HG03521 (cell line): ENCODE measurements at regions not wholly inside any gene's neighbourhood (a gene's known extent, or its start where the extent isn't known, plus 50 kb on each side); places are given as distances from the start of the nearest gene placed in this dataset.

Source experiments
- ATAC-seq: cut with Tn5 transposase; IDR thresholded peaks from one replicate; pipeline ENCODE4 v1.9.1; 2021; ENCODE audit warnings: mild to moderate bottlenecking, moderate library complexity; ENCODE audit not compliant: unreplicated experiment

DNA sequence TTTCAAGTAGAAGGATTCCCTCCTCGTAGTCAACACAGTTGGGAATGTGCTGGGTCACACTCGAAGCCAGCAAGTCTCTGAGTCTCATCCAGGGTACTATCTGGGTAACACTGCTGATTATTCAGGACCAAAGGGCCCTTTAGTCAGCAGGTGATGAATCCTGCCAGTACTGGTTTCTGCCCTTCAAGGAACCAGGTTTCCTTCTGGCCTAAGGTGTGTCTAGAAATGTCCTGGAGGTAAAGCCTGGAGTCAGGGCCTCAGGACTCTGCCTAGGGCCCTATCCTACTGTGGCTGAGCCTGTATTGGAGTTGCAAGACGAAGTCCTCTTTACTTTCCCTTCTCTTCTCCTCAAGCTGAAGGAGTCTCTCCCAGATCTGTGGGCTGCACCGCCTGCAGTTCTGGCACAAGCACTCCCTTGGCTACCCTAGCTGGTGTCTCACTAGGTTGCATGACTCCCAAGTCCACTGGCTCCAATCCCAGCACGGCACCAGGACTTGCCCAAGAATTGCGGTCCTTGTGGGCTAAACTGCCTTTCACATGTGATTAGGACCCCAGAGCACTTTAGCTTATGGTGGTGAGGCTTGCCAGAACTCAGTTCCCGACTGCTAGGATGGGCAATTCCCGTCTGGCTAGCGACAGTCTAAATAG, 193.7 kb upstream of the PDE3A start:
- ATAC-seq = no peak

DNA sequence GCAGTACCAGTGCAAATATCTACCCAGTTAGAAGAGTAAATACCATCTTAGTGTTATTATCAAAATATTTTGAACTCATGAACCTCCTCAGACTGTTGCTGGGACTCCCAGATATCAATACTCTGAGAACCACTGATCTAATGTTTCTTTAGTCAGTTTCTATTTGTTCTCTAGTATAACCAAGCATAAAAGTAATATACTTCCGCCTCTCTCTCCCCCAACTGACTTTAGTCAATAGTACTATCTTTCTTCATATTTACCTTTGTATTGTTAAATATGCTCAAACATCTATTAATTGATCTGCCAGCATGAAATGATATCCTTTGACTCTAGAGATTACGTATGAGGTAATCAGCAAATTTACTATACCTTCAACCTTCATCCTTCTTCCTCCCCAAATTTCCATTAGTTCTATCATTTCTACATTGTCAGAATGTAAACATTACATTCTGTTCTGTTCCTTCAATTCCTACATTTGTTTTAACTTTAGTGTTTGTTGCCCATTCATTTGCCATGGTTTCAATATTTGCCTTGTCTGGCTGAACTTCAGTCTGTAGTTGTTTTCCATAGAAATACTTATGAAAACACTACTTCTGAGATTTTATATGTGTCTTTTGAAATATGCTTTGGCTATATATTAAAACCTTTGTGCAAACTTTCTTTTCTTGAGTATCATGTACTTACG, 192.5 kb upstream of the PDE3A start:
- ATAC-seq = no peak

DNA sequence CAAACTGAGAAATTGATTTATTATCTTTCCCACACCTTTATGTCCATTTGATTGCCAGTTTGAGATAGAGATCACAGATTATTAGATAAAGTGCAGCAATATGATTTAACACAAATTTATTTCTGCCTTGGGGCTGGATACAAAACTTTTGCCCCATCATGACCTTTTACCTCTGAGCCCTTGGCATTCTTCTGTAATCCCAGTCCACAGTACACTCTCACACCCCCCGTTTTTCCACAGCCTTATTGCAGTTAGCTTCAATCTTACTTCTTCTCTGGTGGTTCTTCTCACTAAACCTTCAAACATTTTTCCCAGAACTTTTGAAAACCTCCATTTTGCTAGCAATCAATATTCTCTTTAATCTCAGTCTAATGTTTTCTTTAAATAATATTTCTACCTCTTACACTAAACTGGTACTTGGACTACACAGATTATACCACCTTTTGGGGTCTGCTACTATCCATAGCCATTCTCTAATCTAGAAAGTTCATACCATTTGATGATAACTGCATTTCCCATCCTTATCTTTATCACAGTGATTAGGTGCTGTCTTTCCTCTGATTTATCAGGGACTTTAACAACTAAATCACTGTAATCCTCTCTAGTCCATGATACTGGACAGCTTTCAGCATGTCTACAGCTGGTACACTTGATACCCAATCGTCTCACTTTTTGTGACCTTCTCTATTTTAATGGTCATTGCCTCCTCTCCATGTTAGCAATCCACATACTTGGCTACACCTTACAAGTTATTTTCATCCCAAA, 186.7 kb upstream of the PDE3A start:
- no peak for ATAC-seq

DNA sequence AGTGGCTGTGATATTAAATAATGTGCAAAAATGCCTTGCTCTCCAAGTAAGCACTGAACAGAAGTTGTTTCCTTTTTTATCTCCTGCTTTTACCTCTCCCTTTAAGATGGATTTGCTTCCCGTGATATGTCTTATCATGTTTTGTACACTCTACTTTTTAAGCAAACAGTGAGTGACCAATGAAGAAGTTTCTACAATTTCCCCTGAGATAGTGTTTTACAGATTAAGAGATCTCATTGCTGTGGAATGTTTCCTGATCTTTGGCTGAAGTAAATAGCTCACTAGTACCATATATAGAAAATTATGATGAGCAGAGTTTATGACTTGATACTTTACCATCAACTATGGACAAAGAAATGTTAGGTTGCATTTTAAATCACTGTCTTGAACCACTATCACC, 184.8 kb upstream of the PDE3A start:
- no peak for ATAC-seq

DNA sequence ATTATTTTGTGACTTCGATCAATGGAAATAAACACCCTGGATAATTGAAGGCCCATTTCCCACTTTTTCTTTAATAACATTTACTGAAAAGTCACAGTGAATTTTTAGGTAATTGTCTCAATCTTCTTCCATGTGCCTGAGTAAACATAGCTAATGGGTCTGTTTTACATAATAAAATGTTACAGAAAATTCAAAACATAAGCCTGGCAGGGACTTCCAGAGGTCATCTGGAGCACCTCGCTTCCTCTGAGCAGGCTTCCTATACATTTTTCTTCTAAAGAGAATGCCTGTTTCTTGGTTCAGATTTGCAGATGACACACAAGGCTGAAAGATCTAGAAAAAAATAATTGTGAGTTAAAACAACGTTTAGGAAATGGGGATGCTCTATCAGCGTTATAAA, 183.8 kb upstream of the PDE3A start:
- no peak for ATAC-seq

DNA sequence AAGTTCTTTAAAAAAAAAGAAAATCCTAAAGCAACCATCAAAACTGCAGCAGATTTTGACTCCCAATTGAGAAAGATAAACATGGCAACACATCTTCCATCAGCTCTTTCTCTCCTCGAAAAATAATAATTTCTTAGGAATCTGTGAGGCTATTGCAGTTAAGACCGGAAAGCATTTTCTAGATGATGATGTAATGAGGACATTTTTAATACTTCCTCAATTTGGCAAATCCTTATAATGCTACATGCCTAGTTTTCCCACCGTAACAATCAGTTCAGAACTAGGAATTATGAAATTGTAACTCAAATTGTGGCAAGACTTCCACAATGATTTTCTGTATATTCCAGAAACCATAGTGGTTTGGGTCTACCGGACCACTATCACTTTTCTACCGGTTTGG, 180.9 kb upstream of the PDE3A start:
- no peak for ATAC-seq

DNA sequence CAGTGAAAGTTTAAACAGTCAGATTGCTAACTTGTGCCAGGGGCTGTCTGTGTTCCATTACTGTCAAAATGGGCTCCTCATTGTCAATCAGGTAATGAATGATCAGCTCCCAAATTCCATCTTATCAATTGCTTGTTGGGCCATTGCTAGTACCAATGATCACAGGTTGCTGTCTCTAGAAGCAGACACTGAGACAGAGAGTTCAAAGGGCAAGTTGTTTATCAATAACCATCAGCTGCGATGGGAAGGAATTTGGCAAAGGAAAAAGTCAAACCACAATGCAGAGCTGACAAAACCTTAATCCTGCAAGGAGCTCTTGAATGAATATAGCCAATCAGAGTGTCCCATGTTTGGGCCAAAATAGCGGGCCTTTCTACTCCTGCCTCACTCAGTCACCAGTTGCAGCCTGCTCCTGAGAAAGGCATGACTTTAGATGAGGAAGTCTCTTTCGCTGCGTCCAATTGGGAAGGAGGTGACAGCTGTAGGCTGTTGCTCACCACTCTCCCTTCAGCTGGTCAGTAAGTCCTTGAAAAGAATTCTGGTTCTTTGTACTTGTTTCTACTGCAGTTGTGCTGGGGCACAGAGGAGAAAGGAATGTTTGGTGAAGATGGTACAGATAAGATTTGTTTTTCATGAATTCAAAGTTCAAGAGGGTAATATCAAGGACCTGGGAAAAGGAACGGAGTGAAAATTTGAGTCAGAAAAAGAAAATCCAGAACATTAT, 179.2 kb upstream of the PDE3A start:
- no peak for ATAC-seq

DNA sequence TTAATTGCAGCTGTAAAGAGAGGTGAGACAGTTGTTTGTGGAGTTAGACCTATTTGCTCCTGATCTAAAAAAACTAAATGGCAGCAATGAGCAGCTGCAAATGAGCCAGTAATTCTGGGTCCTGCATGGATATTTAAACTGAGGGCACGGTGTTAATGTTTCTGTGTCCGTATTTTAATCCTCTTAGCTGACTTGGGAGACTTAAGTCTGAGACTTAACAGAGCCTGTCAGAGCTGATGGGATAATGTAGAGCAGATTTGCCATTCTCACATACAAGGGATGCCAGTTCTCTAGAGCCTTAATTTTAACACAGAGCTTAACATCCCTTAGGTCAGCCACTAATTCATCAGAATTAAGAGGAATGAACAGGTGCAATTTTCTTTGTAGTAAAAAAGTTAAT, 178.6 kb upstream of the PDE3A start:
- ATAC-seq = no peak

DNA sequence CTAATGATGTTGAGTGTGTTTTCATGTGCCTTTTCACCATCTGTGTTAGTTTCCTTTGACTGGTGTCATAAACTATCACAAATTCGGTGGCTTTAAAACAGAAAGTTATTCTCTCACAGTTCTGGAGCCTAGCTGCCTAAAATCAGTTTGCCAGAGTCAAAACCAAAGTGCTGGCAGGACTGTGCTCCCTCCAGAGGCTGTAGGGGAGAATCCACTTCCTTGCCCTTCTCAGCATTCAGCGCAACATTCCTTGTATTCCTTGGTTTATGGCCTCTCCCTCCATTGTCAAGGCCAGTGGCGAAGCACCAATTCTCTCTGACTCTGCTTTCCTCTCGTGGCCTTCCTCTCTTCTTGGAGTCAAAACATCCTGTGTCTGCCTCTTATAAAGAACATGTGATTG, 174.2 kb upstream of the PDE3A start:
- no peak for ATAC-seq

DNA sequence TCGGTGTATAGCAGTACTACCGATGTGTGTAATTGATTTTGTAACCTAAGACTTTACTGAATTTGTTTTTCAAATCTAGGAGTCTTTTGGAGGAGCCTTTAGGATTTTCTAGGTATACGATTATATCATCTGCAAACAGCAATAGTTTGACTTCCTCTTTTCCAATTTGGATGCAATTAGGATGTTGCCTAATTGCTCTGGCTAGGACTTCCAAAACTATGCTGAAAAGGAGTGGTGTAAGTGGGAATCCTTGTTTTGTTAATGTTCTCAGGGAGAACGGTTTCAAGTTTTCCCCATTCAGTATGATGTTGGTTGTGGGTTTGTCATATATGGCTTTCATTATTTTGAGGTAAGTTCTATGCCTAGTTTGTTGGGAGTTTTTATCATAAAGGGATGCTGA, 171.6 kb upstream of the PDE3A start:
- ATAC-seq = no peak

DNA sequence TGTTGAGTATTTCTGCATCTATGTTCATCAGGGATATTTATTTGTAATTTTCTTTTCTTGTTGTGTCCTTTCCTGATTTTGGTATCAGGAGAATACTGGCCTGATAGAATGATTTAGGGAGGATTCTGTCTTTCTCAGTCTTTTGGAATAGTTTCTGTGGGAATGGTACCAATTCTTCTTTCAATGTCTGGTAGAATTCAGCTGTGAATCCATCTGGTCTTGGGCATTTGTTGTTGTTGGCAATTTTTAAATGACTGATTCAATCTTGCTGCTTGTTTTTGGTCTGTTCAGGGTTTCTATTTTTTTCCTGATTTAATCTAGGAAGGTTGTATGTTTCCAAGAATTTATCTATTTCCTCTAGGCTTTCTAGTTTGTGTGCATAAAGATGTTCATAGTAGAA, 170.9 kb upstream of the PDE3A start:
- no peak for ATAC-seq

DNA sequence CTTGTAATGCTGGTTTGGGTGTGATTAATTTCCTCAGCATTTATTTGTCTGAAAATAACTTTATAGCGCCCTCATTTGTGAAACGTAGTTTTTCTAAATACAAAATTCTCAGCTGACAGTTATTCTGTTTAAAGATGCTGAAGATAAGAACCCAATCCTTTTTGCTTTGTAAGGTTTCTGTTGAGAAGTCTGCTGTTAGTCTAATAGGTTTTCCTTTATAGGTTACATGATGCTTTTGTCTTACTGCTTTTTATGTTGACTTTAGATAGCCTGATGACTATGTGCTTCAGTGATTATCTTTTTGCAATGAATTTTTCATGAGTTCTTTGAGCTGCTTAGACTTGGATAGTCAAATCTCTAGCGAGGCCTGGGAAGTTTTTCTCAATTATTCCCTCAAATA, 168.6 kb upstream of the PDE3A start:
- ATAC-seq = no peak

DNA sequence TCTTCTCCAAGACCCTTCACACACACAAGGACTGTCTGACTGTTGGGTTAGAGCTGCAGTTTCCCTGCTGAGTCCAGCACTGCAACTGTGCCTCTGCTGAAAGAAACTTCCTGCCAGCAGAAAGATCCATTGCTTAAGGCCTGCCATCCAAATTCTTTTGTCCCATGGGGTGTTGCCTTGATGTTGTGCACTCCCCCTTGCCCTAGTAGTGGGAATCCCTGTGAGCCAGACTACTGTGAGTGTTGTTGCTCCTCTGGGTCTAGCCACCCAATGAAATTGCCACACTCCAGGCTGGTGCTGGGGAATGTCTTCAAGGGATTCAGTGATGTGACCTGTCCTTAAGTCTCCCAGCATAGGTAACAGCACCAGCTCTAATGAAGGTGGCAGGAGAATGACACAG, 166.6 kb upstream of the PDE3A start:
- ATAC-seq = no peak

DNA sequence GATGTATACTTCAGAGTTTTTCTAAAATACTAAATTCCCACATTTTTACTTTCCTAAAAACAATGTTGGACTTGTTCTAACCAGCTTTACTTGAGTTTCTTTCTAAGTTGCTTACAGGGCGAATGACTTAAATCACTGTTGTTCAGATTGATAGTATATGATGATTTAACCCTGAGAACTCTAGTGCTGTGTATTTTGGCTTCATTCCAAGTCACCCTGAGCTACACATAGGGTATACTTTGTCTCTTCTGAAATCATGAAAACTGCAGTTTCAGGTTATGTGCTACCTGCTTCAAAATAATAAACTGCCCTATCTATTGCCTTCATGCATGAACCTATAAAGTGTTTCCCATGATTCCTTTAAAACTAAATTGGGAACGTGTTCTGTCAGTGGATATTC, 162.5 kb upstream of the PDE3A start:
- ATAC-seq = no peak

DNA sequence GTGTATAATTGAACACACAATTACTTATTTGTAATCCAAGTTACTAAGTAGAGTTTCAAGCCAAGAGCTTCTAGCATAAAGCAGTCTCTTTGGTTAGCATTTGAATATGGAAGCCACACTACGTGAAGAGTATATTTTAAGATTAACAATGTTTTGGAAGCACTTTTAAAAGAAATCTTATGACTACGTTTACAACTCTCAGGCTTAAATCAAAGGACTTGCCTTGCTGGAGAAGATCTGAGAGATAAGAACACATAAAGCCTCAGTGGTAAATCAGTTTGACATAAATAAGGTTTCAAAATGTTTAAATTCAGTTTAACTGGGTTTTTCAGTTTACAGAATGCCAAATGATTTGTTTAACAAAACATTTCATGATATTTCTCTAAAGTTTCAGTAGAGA, 161.9 kb upstream of the PDE3A start:
- no peak for ATAC-seq

DNA sequence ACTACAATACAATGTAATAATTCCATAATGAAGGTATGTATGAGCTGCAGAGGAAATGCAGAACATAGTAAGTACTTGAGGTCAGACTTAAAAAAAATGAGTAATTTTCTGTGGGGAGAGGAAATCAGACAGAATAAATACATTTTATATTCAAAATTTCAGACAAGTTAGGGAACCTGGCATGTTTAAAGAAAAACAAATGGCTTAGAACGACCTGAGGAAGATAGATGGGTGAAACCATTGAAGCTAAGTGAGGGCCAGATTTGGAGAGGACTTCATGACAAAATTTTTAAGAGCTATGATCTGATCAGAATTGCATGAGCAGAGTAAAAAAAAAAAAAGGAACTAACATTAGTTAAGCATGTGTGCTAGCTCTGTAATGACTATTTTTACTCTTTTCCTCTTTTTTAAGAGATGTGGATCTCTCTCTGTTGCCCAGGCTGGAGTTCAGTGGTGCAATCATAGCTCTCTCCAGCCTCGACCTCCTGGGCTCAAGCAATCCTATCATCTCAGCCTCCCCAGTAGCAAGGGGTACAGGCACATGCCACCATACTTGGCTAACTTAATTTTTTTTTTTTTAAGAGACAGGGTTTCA, 157.6 kb upstream of the PDE3A start:
- ATAC-seq = no peak

DNA sequence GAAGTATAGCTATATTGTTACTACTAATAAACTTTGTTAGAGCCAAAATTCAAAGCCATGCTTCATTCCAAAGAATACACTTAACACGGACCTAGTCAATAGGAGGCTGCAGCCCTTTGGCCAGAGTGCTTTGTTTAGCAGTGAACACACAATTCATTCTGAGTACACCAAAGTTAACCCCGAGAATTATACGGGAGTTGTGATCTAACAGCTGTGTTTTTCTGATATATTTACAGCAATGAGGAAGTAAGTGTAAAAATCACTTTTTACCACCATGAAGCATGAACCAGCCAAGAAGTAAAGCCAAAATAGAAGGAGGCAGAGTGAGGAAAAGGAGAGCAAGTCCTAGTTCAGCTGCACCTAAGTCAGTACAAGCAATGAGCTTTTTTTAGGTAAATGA, 156.8 kb upstream of the PDE3A start:
- no peak for ATAC-seq

DNA sequence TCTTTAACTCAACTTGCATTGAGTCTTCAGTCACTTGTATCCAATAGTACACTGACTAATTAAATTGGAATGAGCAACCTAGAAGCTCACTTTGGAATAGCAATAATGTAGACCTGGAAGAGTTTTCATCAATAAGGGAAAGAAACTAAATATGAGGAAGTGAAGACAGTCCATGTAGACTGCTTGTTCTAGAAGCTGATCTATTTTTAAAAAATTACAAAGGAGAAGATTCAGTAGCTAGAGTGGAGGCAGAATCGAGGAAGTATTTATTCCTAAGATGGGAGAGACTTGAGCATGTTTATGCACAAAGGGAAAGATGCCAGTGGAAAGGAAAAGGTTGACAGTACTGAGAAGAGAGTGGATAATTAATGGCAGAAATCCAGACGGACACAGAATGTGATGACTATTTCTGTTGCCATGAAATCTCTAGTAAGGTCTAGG, 156.3 kb upstream of the PDE3A start:
- no peak for ATAC-seq

DNA sequence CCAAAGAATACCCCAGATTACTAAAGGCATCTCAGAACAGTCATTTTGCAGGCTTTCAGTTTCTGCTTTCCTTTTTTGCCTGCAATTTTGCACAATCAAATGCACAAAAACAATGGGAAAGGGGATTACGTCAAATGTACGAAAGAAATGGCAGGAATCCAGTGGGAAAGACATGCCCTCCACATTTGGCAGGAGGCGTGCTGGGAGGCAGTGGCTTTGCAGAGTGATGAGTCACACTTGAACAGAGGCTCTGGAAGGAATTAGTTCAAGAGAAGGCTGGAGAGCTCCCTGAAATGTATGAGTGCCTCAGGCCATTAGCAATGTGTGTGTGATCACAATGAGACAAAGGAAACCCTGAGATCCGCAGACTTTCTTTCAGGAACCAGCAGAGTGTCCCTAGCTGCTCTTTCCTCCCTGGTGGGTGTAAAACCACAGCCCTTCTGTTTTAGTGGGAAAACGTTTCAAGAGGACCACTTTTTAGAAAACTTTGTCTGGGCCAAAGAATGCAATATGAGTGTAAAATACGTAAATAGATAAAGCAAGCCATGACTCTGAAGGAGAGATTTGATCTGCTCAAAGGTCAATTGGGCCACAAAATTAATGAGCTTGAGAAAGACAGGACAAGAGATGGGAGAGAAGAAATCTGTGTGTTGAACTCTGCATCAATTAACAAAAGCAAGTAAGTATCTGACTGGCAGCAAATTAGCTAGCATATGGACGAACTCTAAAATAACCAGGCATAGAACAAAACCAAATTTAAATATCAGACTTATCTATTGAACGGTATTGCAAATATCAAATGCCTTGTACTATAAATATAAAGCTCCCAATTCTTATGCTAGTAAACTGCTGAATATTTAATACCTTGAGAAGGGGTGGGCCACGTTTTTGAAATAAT, 155.4 kb upstream of the PDE3A start:
- ATAC-seq = no peak
